GM18519 (cell line): ENCODE measurements at regions not wholly inside any gene's neighbourhood (a gene's known extent, or its start where the extent isn't known, plus 50 kb on each side); places are given as distances from the start of the nearest gene placed in this dataset.
"Not testable (repeated sequence)": the region's sequence is repeated elsewhere in the genome, so short reads cannot be mapped to it uniquely, and the experiment has no call there.

Experiments
- ATAC-seq: cut with Tn5 transposase; IDR thresholded peaks from one replicate; pipeline ENCODE4 v1.9.1; 2021; ENCODE audit warnings: mild to moderate bottlenecking, moderate library complexity; ENCODE audit not compliant: unreplicated experiment, low FRiP score

DNA sequence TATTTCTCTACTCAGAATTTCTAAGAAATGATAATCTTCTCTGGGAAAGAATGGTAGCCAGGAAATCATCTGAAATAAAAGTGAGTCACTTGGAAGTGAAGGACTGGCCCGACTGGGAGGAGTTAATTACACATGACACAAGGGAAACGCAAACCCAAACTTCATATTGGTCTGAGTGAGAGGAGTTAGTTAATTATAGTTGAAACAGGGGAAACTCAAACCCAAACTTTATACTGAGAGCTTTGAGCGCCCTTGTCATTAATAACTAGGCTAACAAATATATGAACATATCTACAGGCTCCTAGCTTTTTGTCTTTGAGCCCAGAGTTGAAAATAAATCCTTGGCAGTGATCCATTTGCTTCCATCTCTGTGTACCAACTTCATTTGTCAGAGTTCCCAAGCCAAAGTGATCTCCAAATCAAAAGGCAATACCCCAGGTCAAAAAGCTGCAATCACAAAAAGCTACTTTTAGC lies 187.8 kb upstream of the COL3A1 start:
- ATAC-seq: no peak

DNA sequence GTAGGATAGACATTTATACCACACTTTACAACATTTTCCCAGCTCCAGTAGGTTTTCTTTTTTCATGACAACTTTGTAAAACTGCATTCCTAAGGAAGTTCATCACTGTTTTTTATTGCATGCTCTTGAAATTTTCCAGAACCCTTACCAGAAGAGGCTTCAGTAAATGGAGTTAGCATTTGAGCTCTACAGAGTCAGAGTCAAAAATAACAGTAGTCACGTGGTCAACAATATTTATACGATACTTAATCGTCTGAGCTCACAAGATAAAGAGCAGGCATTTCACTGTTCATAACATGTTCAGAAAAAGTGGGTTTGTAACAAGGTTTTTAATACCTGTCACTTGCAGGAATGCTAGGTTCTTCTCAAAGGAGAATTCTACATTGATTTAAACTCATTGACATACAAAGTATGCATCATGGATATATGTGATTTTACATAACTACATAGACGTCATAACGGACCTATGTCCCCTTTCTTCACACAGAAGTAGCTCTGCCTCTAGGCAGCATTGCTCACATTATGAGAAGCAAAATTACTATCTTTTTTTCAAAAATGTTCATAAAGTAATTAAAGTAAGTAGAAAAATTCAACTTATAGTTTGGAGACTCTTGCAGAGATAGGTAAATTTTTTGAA lies 187.0 kb upstream of the COL3A1 start:
- no peak for ATAC-seq

DNA sequence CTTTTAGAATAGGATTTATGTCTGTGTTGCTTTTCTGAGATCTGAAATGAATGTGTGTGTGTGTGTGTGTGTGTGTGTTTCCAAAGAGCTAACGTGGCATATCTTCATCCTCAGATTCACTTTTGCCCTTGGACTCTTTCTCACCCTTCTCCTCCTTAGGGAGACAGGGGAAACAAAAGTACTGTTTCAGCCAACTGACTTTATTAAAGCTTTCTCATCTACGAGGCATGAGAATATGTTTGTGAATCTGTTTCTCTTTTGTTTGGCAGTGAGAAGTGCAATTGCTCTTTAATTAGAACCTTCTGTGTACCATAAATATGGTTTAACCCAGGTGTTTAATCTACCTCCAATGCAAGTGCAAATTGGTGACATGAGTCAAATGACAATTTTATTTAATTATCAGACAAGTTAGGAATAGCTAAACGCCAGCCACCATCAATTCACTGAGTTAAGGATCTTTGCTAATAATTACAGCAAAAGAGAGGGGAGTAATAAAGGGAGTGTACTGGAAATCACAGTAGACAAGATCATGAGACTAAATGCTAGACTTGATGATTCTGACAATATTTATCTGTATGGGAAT lies 186.4 kb upstream of the COL3A1 start:
- no peak for ATAC-seq

DNA sequence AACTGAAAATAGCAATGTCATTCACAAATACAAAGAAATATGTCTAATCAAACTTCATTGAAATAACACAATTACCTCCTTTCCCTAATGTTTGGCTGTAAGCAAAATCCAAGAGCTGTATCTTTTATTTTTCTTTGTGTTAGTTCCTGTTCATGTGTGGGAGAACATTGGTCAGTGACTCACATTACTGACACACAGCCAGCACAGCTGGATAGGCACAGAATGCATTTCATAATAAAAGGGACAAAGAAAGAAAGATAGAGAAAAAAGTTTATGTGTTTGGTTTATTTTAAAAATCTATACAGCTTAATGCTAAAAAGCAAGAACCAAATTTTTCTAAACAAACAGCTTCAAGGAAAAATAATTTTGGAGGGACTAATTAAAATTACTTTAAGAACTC lies 185.6 kb upstream of the COL3A1 start:
- no peak for ATAC-seq

DNA sequence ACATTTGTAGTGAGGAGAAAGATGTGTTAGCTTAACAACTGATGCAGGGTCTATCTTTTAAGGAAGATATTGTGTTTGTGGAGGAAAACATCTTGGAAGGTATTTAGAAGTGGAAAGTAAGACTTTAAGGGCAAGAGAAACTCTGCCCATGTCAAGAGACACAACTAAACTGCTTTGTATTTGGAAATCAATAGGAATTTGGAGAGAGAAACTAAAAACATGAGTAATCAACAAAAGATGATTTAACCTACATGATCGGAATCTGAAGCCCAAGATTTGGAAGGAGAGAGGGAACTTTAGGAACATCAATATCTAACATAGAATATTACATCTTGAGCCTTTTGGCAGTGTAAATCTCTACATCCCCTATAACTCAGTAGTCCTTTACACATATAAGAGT lies 184.2 kb upstream of the COL3A1 start:
- no peak for ATAC-seq

DNA sequence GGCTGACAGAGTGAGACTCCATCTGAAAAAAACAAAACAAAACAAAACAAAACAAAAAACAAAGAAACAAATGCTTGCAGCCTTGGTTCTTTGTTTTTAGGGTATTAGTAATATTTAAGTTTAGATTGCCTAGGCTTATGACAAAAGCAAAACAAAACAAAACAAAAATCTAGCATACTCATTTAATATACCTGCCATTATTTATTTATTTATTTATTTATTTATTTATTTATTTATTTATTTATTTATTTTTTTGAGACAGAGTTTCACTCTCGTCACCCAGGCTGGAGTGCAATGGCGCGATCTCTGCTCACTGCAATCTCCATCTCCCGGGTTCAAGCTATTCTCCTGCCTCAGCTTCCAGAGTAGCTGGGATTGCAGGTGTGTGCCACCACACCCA lies 179.7 kb upstream of the COL3A1 start:
- not testable (repeated sequence) for ATAC-seq

DNA sequence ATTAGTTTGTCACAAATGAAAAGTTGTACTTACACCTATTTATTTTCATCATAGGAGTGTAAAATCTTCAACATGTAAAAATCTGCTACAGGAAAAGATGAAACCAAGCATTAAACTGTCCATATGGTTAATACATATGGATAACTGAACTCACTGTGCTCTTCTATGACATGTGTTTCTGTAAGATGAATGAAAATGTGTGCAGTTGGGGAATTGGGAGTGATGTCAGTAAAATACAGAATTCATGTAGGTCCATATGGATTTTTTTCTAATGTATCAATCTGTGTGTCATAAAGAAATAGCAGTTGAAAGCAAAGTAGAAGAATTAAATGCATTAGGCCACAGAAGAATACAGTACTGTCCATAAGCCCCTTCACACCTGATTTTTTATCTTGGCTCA lies 178.4 kb upstream of the COL3A1 start:
- no peak for ATAC-seq

DNA sequence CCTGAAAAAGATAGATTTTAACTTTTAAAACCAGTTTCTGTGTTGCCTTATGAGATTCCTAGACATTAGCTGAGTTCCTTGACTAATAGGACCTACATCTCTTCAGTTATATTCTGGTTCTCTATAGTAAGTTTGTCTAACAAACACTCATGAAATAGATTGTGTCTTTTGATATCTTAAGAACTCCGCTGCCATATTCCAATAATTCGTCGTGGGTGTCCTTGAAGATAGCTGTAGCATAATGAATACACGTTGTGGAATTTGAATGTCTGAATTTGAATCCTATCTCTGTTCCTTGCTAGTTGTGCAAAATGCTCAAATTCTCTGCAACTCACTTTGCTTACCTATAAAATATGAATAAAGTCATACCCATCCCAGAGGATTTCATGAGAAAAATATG lies 176.8 kb upstream of the COL3A1 start:
- ATAC-seq: no peak

DNA sequence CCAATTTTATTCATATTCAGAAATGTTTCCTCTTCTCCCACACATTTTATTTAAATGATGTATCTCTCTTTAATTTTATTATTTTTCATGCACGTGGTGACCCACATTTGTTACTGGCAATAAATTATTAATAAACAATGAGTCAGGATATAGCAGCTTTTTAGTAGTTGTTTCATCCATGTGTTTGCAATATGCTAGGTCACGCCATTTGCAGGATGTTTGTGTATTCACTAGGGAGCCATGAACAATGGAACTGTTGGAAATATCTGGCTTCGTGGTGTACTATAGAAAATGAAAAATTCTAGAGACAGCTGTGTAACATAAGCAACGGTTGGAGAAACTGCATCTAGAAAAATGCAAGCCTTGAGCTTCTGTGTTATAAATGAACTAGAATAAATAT lies 176.0 kb upstream of the COL3A1 start:
- no peak for ATAC-seq

DNA sequence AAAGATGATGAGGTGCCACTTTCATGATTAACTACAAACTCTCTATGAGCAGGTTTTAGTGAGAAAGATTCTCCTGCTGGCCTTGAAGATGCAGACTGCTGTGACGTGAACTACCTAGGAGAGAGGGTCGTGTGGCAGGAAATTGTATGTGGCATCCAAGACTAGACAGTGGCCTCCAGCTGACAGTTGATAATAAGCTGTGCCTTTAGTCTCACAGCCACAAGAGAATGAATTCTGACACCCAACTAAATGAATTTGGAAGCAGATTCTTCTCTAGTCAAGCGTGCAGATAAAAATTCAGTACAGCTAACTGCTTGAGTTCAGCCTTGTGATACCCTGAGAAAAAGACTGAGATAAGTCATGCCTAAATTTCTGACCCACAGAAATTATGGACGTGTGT lies 169.0 kb upstream of the COL3A1 start:
- no peak for ATAC-seq

DNA sequence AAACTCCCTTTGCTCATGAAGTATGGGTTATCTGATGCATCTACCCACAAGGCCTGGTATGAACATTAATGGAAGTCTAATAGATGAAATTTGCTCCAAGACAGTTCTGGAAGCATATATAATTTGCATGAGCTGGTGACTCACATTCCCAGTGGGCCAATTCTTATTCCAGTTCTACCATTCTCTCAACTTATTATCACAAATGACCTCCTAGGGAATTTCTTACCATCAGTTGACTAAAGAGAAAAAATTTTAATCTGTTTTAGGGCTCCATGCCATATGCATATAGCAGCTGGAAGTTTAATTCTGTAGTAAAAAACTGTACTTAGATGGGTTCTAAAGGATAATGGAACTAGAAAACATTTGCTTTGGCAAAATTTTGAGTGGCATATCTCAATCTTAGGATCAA lies 165.2 kb upstream of the COL3A1 start:
- no peak for ATAC-seq

DNA sequence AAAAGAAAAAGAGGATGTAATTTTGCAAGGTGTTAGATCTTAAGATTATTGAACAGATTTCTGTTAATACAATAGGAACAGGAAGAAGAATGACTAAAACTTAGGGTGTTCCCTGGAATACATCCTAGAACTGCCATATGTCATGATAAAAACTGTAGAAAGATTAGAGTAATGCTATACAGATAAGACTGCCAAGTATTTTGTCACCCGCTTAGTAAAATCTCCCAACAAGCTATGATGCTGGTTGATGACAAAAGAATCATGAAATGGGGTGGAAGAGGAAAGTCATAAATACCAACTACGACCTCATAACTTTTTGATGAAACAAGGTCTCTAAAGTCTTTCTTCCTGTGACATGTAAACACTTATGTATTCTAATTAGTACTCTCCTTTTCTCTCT lies 163.6 kb upstream of the COL3A1 start:
- ATAC-seq: no peak

DNA sequence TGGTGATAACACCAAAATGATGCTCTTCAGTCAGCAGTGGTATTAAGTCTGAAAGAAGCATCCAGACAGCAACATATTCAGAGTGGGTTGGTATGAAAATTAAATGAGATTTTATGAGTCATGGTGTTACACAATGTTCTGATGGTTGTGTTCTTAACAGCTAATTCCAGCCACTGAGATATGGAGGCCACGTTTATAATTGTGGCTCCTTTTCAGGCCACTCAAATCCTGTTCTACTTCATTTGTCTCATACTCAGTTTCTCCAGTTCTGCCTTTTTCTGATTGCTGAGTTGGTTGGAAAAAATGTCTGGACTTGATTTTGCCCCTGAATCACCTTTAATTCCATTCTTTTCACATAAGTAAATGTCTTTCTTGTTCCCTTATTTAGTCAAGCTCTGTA lies 162.7 kb upstream of the COL3A1 start:
- no peak for ATAC-seq

DNA sequence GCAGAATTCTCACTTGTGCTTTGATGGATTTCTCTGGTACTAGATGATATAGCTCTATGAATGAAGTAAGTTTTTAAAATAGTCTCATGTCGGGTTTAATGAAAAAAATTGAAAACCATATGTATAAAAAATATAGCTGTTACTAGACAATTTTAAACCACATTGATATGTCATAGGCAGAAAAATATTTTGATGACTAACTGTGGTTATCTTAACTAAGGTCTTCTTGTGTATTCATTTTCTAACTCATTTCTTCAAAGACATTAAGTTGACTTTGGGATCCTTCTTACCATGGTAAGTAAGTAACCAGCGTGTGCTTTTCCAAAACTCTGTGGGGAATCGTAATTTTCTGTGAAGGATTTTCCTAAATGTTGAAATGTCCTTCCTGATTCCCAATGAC lies 160.9 kb upstream of the COL3A1 start:
- ATAC-seq: no peak

DNA sequence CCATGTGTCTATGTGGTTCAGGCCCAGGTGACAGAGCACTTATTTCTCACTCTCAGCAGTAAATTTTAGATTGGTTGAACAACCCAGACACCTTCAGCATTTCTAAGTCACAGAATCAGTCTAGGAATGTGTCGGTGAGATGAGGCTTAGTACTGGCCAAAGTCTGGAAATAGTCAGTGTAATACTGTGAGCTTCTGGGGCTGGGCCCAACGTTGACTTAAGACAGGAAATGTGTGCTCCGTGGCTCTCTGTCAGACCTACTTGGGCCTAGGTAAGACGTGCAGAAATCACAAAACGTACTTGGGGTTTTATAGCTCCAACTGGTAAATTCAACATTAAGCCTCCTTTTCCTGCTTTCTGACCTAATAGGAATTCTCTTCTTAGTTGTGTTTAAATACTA lies 160.3 kb upstream of the COL3A1 start:
- ATAC-seq: no peak

DNA sequence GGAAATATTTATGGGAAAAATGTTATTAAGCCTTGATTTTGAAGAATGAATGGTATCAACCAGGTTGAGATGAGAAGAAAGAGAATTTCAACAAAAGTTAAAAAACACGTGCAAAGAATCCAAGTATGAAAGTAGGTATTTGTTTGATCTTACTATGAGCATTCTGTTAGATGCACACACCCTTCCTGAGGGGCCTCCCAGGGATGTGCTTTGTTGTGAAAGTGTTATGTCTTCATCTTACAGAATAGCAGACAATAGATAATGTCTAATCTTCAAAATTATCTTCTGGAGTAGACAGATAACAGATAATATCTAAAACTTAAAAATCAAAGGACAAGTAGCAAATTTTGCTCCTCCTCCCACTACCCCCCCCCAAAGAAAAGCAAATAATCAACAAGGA lies 155.2 kb upstream of the COL3A1 start:
- ATAC-seq: no peak

DNA sequence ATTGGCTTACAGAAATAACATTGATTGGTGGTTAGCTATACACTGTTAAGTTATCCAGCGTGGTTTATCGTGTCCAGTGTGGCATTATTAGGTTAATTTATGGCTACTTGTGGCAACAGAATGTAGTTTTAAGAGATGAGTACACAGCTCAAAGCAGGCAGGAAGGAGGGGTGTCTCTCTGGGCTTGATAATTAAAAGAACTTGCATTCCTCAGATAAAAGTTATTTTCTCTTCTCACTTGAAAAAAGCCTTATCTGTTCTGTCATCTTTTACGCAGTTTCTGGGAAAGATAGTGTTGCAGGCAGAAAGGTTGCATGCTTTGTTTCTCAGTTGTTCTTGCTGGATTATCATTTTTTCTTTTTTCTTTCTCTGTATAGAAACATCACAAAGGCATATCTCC lies 154.4 kb upstream of the COL3A1 start:
- no peak for ATAC-seq

DNA sequence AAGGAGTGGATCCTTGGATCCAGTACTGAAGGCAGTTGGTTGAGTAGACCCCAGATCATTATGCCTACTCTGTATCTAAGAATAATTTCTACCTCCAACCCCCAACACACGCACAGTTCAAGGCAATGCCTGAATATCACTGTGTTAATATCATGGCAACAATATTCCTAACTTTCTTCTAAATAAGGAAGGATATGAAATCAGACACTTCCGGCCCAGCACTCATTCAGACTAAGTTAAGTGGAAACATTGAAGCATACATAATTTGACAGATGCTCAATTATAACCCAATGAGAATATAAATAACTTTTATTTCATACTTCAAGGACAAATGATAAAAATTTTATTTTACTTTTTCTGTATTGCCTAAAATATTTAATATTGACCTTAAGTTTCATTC lies 153.6 kb upstream of the COL3A1 start:
- ATAC-seq: no peak

DNA sequence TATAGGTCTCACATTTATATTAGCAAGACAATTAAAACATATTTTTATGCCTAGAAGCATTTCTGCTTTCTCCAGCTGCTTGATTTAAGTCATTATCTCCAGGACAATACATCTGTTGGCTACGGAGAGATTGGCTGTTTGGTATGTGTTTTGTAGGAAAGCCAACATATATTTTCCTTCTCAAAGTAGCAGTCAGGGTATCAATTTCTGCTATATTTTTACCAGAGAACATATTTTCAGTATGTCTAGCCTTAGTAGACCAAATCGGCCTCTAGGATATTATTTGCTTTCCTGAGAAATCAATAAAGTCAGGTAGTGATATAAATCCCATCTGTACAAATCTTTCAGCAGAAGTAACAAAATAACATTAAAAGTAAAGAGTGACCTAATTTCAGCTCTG lies 150.0 kb upstream of the COL3A1 start:
- no peak for ATAC-seq

DNA sequence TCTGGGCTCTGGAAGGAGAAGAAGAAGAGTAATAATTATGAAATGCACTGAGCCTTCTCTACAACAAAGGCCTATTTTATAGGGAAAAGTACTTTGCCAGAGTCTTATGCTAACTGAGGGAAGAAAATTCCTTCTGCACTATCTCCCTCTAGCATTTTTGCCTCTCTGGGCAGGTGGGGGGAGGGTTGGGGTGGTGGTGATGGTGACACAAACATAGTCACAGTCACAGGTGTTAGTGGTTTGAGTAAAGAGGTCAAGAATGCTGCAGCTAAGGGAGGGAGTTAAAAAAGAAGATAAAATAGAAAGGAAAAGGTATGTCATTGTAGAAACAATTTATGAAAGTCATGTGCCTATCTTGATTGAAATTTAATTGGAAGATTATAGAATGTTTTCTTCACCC lies 140.8 kb upstream of the COL3A1 start:
- no peak for ATAC-seq

DNA sequence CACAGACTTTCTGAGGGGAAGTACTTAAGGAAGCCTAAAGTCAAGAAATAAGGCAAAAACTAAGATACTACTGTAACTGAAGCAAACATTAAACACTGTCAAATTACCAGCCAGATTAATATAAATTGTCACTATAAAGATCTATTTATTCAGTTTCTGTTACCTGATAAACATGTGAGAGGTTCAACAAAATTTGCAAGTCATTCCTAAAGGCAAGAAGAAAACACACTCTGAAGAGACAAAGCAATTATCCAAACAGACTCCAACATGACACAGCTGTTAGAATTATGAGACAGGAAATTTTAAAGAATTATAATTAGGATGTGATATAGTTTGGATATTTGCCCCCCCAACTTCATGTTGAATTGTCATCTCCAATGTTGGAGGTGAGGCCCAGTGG lies 140.4 kb upstream of the COL3A1 start:
- no peak for ATAC-seq

DNA sequence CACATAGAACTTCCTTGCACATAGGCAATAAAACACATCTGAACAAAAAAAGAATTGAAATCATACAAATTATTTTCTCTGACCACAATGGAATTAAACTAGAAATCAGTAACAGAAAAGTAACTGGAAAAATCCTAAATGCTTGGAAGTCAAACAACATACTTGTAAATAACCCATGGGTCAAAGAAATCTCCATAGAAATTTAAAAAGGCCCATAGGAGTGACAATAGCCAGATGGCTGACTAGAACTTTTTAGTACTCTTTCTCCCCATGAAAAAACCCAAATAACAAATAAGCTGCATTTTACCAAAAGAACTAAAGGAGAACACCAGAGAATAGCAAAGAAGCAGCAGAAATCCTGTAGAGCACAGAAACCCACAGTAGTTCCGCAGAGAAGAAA lies 139.2 kb upstream of the COL3A1 start:
- ATAC-seq: no peak

DNA sequence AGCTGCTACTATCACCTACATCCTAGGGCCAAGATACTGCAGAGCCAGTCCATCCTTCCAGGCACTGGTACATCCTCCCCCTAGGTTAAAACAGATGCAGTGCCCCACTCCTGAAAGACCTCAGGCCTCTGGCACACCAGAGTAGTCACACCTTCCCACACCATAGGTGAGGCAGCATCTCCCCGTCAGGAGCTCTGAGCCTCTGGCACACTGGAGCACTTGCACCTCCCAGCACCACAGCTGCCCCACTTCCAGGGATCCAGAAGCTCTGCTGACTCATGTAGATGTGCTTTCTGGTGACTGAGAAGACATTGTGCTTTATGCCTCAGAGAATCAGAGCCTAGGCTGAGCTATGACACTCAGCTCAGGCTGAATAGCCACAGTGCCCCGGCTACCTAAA lies 138.4 kb upstream of the COL3A1 start:
- no peak for ATAC-seq
